Psoas muscle (tissue), 7 donors: ENCODE measurements at regions not wholly inside any gene's neighbourhood (a gene's known extent, or its start where the extent isn't known, plus 50 kb on each side); places are given as distances from the start of the nearest gene placed in this dataset.
A peak's percentile ranks its signal among the peaks of the same experiment; 100 is the strongest.

Experiments used
- ATAC-seq, 4 donors: fragments of 200-7000 bp; cut with Tn5 transposase; one replicate each; pipeline ENCODE4 v1.9.1; 2020; ENCODE audit warnings: moderate library complexity in 3 of 4, mild to moderate bottlenecking in 2 of 4
- DNase-seq, 2 donors: peaks; one replicate each; pipeline ENCODE4 v3.0.0-alpha.2; 2020
- H3K27ac ChIP-seq: fragments of 200-600 bp; one replicate; pipeline ENCODE4 v1.8.0; 2022
- H3K27me3 ChIP-seq, 3 donors: fragments of 200-600 bp in 1 of 3; one replicate each; pipeline versions ENCODE4 v1.6.1 to v1.8.0; 2013 to 2022; ENCODE audit warnings: low read length in 2 of 3, mild to moderate bottlenecking in 2 of 3, moderate library complexity in 1 of 3; ENCODE audit not compliant: insufficient read depth in 3 of 3
- H3K36me3 ChIP-seq, 2 donors: fragments of 200-600 bp in 1 of 2; one replicate each; pipeline versions ENCODE4 v1.6.1 to v1.8.0; 2013 to 2022; ENCODE audit warnings: low read depth in 1 of 2, mild to moderate bottlenecking in 1 of 2, moderate library complexity in 1 of 2; ENCODE audit not compliant: insufficient read depth in 1 of 2
- H3K4me1 ChIP-seq: fragments of 200-600 bp; one replicate; pipeline ENCODE4 v1.8.0; 2022
- H3K4me3 ChIP-seq: fragments of 200-600 bp; one replicate; pipeline ENCODE4 v1.8.0; 2022; ENCODE audit warnings: mild to moderate bottlenecking
- H3K9me3 ChIP-seq: fragments of 200-600 bp; one replicate; pipeline ENCODE4 v1.8.0; 2022
- CTCF ChIP-seq: fragments of 200-600 bp; IDR thresholded peaks from one replicate; pipeline ENCODE4 v1.8.0; 2022; ENCODE audit warnings: antibody characterized with exemption
- WGBS, 3 donors: extraction: QIAGEN DNeasy Blood & Tissue Kit; methylation state at CpG; one replicate each; pipeline versions ENCODE4 v1.1.6 to v1.1.7; 2013; 5-methylcytosine and 5-hydroxymethylcytosine counted together
- intact Hi-C, 2 donors: fragments of 100-400 bp; cut with DNase I; formaldehyde crosslinking; loops; one replicate each; pipeline versions ENCODE4 v1.11.0 to v1.14.2; 2022
- donor health status: healthy with polysubstance abuse.
- donor health status: DM: no; HTN: no; CAD: no; lungs with moderate emphysema.
- donor health status: Bipolar disorder and iron deficiency.
- donor health status: healthy.
- donor health status: DM: yes; HTN: yes; CAD: no.
- donor health status: DM: no; HTN: no; CAD: no.
- donor health status: DM: yes; HTN: yes; CAD: no.

- H3K36me3 ChIP-seq: no peaks in the 10 kb centered on the region
- 83 to 94% (median 85%) methylated on average over 1 of the region's 1 CpG for WGBS, 3 donors
These were observed 192.5 kb upstream of the GATB start for GRCh38 chr4:151953312-151953711.

GRCh38 chr4:151952711-151953254 is 192.0 kb upstream of the GATB start:
- H3K27ac ChIP-seq: no peak overlapping the region
- WGBS, 3 donors: 84 to 86% (median 85%) methylated on average over 6 of the region's 6 CpGs

More at GRCh38 chr4:151953312-151953711, 192.5 kb upstream of the GATB start:
- TF ChIP-seq CTCF: no peak
- H3K27ac ChIP-seq: no peak overlapping the region
- H3K4me3 ChIP-seq: no peak overlapping the region
- no peaks in the 10 kb centered on the region for H3K9me3 ChIP-seq
- no peak for ATAC-seq
- H3K4me1 ChIP-seq: peaks cover 10% of the 10 kb centered on the region
- intact Hi-C loops: no loop called here
- no peak for DNase-seq
- no peaks in the 10 kb centered on the region for H3K27me3 ChIP-seq

DNA sequence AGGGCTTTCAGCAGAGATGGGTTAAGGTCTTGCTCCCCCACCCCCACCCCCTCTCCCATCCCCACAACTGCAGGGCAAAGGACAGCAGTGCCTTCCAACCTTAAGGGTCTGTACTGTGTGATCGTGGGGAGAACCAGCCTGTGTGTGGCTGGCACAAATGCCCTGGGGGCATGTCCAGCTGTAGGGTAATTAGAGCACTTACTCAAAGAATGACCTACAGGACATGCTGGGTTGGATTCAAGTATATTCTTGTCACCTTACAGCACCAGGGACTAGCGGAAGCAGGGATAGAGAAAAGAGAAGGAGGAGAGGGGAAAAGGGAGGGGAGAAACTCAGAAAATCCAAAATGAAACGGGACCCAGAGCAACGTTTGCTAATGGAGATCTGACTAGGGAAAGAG is 191.3 kb upstream of the GATB start:
- Histone ChIP-seq H3K27me3 (no peaks in the 10 kb centered on the region), H3K4me1 (peaks cover 10% of the 10 kb centered on the region), H3K27ac (no peak overlapping the region), H3K36me3 (no peaks in the 10 kb centered on the region), H3K4me3 (no peak overlapping the region), H3K9me3 (no peaks in the 10 kb centered on the region)
- no peak for TF ChIP-seq CTCF
- intact Hi-C loops: no loop called here
- 25 to 42% (median 37%) methylated on average over 4 of the region's 4 CpGs for WGBS, 3 donors
- DNase-seq (no peak), ATAC-seq (peak in 3 of 4 donors; percentile 34 to 68 (median 66))

More at GRCh38 chr4:151952711-151953254, 192.0 kb upstream of the GATB start:
- intact Hi-C loops: no loop called here
- Histone ChIP-seq H3K27me3 (no peaks in the 10 kb centered on the region), H3K4me3 (no peak overlapping the region), H3K36me3 (no peaks in the 10 kb centered on the region), H3K9me3 (no peaks in the 10 kb centered on the region), H3K4me1 (peaks cover 10% of the 10 kb centered on the region)
- no peak for DNase-seq
- no peak for ATAC-seq
- no peak for TF ChIP-seq CTCF

DNA sequence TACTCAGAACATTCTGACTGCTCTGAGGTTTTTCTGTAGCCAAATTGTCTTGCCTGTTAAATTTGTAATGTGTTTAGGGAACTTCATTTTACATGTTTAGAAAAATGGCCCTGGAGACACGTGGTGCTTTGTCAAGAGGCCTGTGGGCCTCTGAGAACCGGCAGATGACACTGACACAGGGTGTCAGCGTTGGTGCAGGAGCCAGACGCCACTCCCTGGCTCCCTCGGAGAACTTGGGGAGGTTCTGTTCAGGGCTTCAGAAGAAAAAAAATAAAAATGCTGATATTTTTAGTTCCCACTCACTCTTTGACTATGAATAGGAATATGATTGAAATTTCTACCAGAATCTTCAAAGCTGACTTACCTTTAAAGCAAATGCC is 190.9 kb upstream of the GATB start:
- Histone ChIP-seq H3K27me3 (no peaks in the 10 kb centered on the region), H3K4me3 (no peak overlapping the region), H3K27ac (no peak overlapping the region), H3K4me1 (peaks cover 10% of the 10 kb centered on the region), H3K36me3 (no peaks in the 10 kb centered on the region), H3K9me3 (no peaks in the 10 kb centered on the region)
- intact Hi-C loops: no loop called here
- no peak for DNase-seq
- 32 to 64% (median 38%) methylated on average over 5 of the region's 5 CpGs for WGBS, 3 donors
- ATAC-seq: peak in 2 of 4 donors; percentile 71 to 78
- no peak for TF ChIP-seq CTCF
